OCI-LY7 (cell line): ENCODE measurements at regions not wholly inside any gene's neighbourhood (a gene's known extent, or its start where the extent isn't known, plus 50 kb on each side); places are given as distances from the start of the nearest gene placed in this dataset.

ENCODE experiments used
- BruUV-seq: library from RNA; stranded (reverse); fragments of 400-500 nt; replicated peaks from 2 replicates; lab custom pipeline; 2021; lab: Mats Ljungman, UMichigan
- CTCF ChIA-PET: fragments of 300-600 bp; sonication (Branson Sonifier 250); formaldehyde crosslinking; loops from one replicate; lab custom pipeline; 2022; ENCODE audit warnings: antibody characterized with exemption; ENCODE audit not compliant: unreplicated experiment; lab: Charles Lee
- POLR2A ChIA-PET: fragments of 300-600 bp; sonication (Branson Sonifier 250); formaldehyde crosslinking; loops from one replicate; lab custom pipeline; 2022; ENCODE audit warnings: antibody characterized with exemption; lab: Charles Lee
- DNase-seq: peaks from one replicate; pipeline ENCODE4 v3.0.0-alpha.2; 2015; ENCODE audit warnings: low spot score
- H2AFZ ChIP-seq: fragments of 200-600 bp; sonication (generic), shearing (Covaris generic); 2 replicates; pipeline ENCODE4 v1.6.1; 2014; ENCODE audit warnings: mild to moderate bottlenecking, antibody characterized with exemption, low read length, moderate library complexity
- H3K27ac ChIP-seq: fragments of 200-600 bp; sonication (generic); 2 replicates; pipeline ENCODE4 v1.5.1; 2014; ENCODE audit warnings: mixed run types, low read depth, mild to moderate bottlenecking, moderate library complexity, low read length, inconsistent platforms; ENCODE audit not compliant: poor library complexity, severe bottlenecking
- H3K36me3 ChIP-seq: fragments of 200-600 bp; sonication (generic); 2 replicates; pipeline ENCODE4 v1.6.1; 2014; ENCODE audit warnings: mild to moderate bottlenecking, antibody characterized with exemption, low read length, moderate library complexity, mixed read lengths; ENCODE audit not compliant: insufficient read depth
- H3K4me1 ChIP-seq: fragments of 200-600 bp; sonication (generic); 2 replicates; pipeline ENCODE4 v1.5.1; 2014; ENCODE audit warnings: mild to moderate bottlenecking, low read length; ENCODE audit not compliant: insufficient read depth, poor library complexity, severe bottlenecking
- H3K4me2 ChIP-seq: fragments of 200-600 bp; sonication (generic); 2 replicates; pipeline ENCODE4 v1.6.1; 2014; ENCODE audit warnings: mild to moderate bottlenecking, low read length
- H3K4me3 ChIP-seq: fragments of 200-600 bp; sonication (generic); 2 replicates; pipeline ENCODE4 v1.5.1; 2014; ENCODE audit warnings: mild to moderate bottlenecking, low read depth, low read length; ENCODE audit not compliant: poor library complexity, severe bottlenecking
- H3K79me2 ChIP-seq: fragments of 200-600 bp; sonication (generic); 2 replicates; pipeline ENCODE4 v1.6.1; 2016; ENCODE audit warnings: low read depth, mild to moderate bottlenecking, low read length, moderate library complexity, mixed read lengths; ENCODE audit not compliant: insufficient read depth
- H3K9me2 ChIP-seq: fragments of 200-600 bp; sonication (generic); 2 replicates; pipeline ENCODE4 v1.6.1; 2016; ENCODE audit warnings: mild to moderate bottlenecking, low read length, mixed read lengths; ENCODE audit not compliant: insufficient read depth
- H3K9me3 ChIP-seq: fragments of 200-600 bp; sonication (generic); 2 replicates; pipeline ENCODE4 v1.6.1; 2014; ENCODE audit warnings: mild to moderate bottlenecking, mixed run types, low read length, mixed read lengths
- H4K20me1 ChIP-seq: fragments of 200-600 bp; sonication (generic); 2 replicates; pipeline ENCODE4 v1.6.1; 2014; ENCODE audit warnings: mild to moderate bottlenecking, antibody characterized with exemption, low read length, moderate library complexity, mixed read lengths; ENCODE audit not compliant: insufficient read depth
- EZH2phosphoT487 ChIP-seq: fragments of 200-600 bp; sonication (generic); IDR thresholded peaks from 2 replicates; pipeline ENCODE4 v1.6.1; 2018; ENCODE audit warnings: low read depth, borderline replicate concordance, mild to moderate bottlenecking, mixed run types, antibody characterized with exemption, low read length, moderate library complexity, mixed read lengths
- intact Hi-C: fragments of 100-400 bp; cut with micrococcal nuclease; formaldehyde crosslinking; loops from one replicate; pipeline ENCODE4 v1.10.0; 2022; ENCODE audit not compliant: unreplicated experiment
- TF ChIP-seq, protein P1 (sequence below): fragments of 200-600 bp; sonication (generic); conservative IDR thresholded peaks from 2 replicates; pipeline ENCODE4 v1.5.1; 2014; ENCODE audit warnings: mild to moderate bottlenecking, antibody characterized with exemption, low read length, moderate library complexity, mixed read lengths

DNA sequence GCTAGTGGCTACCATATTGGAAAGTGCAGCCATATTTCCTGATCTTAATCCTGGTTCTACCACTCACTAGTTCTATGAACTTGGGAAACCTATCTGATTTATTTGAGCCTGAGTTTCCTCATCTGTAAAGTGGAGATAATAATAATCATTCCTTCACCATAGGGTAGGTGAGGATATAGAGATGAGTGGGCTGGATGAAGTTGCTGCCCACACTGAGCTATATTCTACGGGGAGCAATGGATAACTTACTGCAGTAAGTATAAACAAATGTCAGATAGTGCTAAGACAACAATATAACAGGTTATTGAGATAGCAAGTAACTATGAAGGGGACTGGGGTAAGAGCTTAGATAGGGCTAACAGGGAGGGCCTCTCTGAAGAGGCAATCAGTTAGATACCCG, 251.5 kb upstream of the ADAMTS9 start:
- Histone ChIP-seq H3K4me2 (no peak overlapping the region), H3K4me3 (no peak overlapping the region), H3K9me2 (no peaks in the 10 kb centered on the region), H4K20me1 (no peaks in the 10 kb centered on the region), H3K9me3 (no peaks in the 10 kb centered on the region), H3K4me1 (no peaks in the 10 kb centered on the region), H2AFZ (no peak overlapping the region), H3K79me2 (no peaks in the 10 kb centered on the region), H3K36me3 (no peaks in the 10 kb centered on the region), H3K27ac (no peak overlapping the region)
- no peak for DNase-seq
- TF ChIP-seq, protein P1, sequence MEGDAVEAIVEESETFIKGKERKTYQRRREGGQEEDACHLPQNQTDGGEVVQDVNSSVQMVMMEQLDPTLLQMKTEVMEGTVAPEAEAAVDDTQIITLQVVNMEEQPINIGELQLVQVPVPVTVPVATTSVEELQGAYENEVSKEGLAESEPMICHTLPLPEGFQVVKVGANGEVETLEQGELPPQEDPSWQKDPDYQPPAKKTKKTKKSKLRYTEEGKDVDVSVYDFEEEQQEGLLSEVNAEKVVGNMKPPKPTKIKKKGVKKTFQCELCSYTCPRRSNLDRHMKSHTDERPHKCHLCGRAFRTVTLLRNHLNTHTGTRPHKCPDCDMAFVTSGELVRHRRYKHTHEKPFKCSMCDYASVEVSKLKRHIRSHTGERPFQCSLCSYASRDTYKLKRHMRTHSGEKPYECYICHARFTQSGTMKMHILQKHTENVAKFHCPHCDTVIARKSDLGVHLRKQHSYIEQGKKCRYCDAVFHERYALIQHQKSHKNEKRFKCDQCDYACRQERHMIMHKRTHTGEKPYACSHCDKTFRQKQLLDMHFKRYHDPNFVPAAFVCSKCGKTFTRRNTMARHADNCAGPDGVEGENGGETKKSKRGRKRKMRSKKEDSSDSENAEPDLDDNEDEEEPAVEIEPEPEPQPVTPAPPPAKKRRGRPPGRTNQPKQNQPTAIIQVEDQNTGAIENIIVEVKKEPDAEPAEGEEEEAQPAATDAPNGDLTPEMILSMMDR: no peak
- TF ChIP-seq EZH2phosphoT487: no peak
- ChIA-PET POLR2A (interaction anchor here (1.1 kb wide), 1 partner anchor 15 kb away, joined by 3 read pairs; no protein-coding TSS in a partner anchor), CTCF (no interaction called here)
- no TSS peak for BruUV-seq
- intact Hi-C loops: no loop called here

DNA sequence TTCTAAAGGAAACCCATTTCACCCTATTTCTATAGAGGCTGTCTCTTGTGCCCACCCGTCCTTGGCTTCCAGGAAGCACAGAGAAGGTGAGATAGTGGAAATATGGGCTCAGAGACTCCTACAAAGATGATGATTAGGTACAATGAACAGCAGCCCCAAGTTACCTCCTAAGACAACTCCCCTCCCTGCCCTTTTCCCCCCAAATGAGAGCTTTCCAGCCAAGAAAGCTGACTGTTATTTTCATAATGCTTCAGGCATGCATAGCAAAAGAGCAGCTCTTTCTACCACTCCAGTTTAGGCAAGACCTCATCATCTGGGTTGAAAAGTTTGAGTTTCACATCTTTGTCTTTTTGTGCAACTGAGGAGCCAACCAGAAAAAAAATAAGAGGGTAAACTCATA, 248.8 kb upstream of the ADAMTS9 start:
- Histone ChIP-seq H2AFZ (no peak overlapping the region), H3K4me3 (no peak overlapping the region), H3K9me2 (no peaks in the 10 kb centered on the region), H3K4me2 (no peak overlapping the region), H3K79me2 (no peaks in the 10 kb centered on the region), H3K9me3 (no peaks in the 10 kb centered on the region), H3K4me1 (no peaks in the 10 kb centered on the region), H4K20me1 (no peaks in the 10 kb centered on the region), H3K27ac (no peak overlapping the region), H3K36me3 (no peaks in the 10 kb centered on the region)
- no TSS peak for BruUV-seq
- ChIA-PET POLR2A (no interaction called here), CTCF (no interaction called here)
- TF ChIP-seq, protein P1: no peak
- TF ChIP-seq EZH2phosphoT487: no peak
- no peak for DNase-seq
- intact Hi-C loops: no loop called here

DNA sequence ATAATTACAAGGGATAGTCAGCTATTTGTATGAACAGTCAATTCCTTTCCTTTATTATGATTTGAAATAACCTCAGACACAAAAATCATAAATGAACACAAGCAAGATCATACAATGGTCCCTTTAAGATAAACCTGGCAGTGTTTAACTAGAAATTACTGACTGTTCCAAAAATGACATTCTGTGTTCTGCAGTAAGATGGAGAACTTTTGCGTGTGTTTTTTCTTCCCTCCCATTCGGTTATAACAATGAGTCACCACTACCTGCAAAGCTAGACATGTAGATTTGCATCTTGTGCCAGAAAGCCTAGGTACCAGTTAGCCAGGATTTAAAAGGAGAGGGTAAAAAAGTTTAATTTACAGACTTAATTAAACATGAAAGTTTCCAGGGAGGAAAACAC, 248.2 kb upstream of the ADAMTS9 start:
- H3K9me2 ChIP-seq: no peaks in the 10 kb centered on the region
- no peak overlapping the region for H2AFZ ChIP-seq
- CTCF ChIA-PET: no interaction called here
- no peaks in the 10 kb centered on the region for H3K4me1 ChIP-seq
- DNase-seq: no peak
- H3K36me3 ChIP-seq: no peaks in the 10 kb centered on the region
- no peak overlapping the region for H3K4me2 ChIP-seq
- H3K4me3 ChIP-seq: no peak overlapping the region
- no peaks in the 10 kb centered on the region for H3K9me3 ChIP-seq
- intact Hi-C loops: no loop called here
- POLR2A ChIA-PET: no interaction called here
- no peak overlapping the region for H3K27ac ChIP-seq
- H3K79me2 ChIP-seq: no peaks in the 10 kb centered on the region
- TF ChIP-seq, protein P1: no peak
- no peak for TF ChIP-seq EZH2phosphoT487
- H4K20me1 ChIP-seq: no peaks in the 10 kb centered on the region
- no TSS peak for BruUV-seq
